GM18868 (cell line): ENCODE measurements at regions not wholly inside any gene's neighbourhood (a gene's known extent, or its start where the extent isn't known, plus 50 kb on each side); places are given as distances from the start of the nearest gene placed in this dataset.

ENCODE experiments used
- ATAC-seq: cut with Tn5 transposase; IDR thresholded peaks from one replicate; pipeline ENCODE4 v1.9.1; 2021; ENCODE audit warnings: mild to moderate bottlenecking, moderate library complexity; ENCODE audit not compliant: unreplicated experiment

DNA sequence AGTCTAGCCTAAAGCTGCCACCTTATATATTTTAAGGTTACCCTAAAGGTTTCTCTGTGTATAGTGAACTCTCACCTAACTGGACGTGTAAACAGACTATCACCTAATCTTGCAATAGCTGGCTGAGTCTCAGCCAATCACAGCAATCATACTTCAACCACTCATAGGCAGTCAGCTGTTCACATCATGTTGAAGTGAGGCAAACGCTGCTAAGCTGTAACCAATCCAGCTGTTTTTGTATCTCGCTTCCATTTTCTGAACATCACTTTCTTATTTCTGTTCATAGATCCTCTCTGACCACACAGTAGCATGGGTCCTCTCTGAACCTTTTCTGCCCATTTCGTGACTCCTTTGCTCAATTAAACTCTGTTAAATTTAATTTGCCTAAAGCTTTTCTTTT is 468.2 kb upstream of the POU3F3 start:
- no peak for ATAC-seq

DNA sequence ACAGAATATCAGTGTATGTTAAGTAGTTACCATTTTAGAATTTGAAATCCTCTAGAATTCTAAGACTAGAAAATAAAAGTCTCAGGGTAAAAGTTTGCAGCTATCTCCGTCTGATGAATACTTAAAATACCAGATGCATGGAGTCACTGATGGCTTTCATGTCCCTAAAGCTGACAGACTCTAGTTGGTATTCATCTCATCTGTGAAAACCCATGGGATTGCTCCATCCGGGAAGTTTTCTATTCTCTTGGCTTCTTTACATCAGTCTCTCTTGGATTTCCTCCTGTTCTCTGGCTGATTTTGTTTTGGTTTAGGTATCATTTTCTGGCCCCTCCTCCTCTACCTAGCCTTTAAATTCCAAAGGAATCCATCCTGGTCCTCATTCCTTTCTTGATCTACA is 465.6 kb upstream of the POU3F3 start:
- no peak for ATAC-seq

DNA sequence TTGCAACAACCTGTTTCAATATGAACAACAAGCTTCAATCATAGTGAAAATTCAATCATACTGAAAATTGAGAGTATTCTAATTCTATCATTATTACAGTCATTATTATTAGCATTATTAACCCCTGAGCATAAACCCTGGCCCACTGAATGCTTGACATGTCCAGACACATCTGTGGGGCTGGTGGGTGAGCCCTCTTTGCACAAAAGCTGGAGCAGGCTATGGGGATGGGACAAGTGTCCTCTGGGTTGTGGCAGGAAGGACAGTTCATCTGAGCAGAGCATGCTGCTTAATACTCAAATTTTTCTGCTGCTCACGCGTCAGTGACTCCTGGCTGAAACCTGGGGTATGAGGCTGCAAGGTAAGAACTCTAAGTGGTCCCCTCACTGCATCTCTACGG is 451.1 kb upstream of the POU3F3 start:
- no peak for ATAC-seq

DNA sequence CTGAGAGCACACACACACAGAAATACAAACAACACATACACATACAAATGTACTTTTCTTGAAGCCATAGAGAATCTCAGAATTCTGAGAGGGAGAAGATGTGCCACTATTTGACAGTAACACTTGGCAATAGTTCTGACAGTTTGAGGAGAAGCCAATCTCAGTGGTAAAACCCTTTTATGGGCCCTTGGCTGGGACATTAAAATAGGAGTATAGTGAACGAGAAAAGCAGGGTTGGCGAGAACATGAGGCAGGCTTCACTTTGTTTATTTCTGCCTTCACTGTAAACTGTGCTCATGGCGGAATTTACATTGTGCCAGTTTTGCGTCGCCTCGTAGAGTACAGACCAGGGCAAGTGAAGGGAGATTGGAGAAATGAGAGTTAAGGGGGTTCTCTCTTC is 449.4 kb upstream of the POU3F3 start:
- no peak for ATAC-seq

DNA sequence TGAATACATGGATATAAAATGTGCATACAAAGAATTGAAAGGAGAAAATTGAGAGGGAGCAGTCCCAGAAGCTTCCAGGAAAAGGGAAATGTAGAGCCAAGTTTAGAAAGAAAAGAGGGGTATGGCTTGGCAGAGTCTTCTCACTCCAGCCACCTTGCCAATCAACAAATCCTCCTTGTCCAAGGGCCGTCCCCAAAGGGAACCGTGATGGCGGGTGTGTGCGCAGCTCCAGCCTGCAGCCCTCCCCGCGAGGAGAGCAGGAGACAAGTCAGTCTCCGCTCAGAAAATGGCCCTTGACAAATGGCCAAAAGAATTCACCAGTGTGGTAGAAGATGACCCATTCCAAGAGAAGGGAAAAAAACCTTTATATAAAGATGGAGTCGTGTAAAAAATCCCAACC is 448.3 kb upstream of the POU3F3 start:
- no peak for ATAC-seq

DNA sequence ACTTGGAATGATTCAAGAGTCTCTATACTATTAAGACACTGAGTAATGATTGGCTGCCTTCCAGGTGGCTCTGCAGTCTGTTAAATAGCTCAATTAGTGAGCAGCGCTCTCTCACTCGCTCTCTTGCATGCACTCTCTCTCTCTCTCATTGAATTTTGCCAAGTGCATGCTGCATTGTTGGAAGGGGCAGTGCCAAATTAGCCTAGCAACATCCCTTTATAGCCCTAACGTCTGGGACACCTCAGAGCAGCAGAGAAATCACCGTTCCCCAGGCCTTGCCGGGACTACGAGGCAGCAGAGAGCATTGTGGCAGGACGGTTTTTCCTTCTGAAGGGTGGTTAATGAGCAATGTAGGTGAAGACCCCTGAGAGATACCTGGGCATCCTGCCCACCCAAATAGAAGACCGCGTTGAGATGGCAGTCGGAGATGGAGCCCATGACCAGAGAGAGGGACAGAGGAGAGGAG is 447.6 kb upstream of the POU3F3 start:
- no peak for ATAC-seq

DNA sequence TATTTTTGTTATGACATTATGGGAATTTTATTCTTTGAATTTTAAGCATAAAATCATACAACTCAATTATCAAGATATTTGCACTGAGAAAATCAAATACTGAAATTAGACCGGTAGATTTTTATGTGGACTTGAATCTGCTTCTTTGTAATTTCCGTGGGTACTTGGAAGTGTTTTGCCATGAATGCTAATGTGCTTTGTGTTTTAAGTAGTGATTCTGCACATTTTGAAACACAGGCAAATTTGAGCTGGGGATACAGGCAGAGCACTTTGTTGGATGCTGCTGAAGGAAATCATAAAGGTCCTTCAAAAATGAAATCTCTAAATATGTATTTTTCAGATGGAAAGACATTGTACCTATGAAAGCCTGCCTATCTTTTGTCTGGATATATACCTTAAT is 446.3 kb upstream of the POU3F3 start:
- ATAC-seq, result no peak

DNA sequence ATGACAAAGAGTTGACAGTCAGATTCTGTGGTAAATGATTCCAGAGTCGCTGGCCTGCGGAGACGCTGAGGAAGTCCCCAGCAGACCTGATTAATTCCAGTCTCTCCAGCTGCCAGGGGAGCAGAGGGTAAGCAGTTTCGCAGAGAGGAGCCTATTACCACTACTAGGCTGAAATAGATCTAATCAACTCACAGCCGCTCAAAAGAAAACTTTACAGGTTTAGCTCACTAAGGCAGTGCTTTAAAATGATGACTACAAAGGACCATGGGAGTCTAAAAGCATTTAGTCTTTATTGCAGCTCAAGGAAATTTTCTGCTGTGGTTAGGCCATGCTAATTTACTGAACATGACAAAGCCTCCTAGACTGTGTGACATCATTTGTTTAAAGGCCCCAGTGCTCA is 445.6 kb upstream of the POU3F3 start:
- no peak for ATAC-seq

DNA sequence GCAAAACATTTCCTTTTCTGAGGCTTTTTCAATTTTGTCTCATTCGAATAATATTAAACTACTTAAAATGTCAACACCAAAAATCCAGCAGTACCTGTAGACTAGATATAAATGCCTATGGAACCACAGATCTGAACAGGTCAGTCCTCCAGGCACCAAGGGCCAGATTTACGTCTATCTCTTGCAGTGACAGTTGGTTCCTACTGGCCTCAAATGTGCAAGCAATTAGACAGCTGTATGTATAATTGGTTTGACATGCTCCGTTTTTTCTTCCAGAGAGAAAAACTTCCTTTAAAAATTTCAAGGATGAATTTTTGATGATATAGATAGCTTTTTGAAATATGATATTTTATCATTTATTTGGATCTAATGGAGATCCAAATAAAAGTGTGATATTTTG is 443.8 kb upstream of the POU3F3 start:
- no peak for ATAC-seq

DNA sequence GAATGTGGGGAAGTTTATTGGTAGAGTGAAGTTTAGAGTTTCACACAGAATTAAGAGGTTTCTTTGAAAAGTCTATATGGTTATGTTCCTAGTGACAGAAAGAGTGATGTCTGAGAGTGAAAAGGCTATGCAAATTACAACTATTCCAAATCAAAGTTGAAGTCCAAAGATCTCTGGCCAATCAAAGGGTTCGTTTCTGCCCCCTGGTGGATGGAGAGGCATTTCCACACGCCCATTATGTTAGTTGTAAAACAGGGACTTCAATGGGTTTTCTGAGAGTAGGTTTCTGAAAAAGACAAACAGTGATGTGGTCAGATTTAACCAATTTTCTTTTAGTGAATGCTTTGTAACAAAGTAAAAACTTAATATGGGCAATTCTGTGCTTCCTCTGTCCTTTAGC is 441.5 kb upstream of the POU3F3 start:
- ATAC-seq, result peak; percentile 80

DNA sequence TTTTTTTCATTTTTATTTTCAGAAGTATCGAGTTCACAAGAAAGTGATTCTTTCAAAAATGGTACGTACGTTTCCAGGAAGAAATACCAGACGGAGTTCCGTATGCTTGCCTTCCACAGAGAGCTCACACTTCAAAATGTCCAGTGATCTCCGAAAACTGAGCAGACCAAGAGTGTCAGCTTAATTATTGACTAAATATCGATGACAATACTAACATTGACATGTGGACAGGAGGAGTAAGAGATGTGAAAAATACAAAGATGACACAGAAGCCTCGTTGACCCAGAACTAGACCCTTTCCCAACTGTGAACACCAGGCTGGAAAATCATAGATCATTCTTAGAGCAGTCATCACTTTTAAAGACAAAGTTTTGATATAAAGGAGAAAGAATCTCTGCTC is 440.0 kb upstream of the POU3F3 start:
- no peak for ATAC-seq

DNA sequence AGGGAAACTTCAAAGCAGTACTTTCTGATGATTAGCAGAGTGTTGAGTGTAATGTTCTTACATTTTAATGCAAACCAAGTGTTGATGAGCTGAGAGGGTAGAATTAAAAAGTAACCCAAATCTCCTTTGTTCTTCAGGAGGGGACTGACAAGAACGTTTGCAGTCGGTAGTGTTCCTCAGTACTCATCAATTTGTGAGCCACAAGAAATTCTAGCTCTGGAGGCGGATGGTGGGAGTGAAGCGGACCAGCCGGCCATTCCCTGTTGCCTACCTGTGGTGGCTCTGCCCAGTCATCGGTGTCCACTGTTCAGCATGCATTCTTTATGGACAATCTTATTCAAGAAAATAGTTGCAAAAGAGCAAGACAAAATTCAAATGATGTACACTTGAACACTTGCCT is 438.6 kb upstream of the POU3F3 start:
- no peak for ATAC-seq

DNA sequence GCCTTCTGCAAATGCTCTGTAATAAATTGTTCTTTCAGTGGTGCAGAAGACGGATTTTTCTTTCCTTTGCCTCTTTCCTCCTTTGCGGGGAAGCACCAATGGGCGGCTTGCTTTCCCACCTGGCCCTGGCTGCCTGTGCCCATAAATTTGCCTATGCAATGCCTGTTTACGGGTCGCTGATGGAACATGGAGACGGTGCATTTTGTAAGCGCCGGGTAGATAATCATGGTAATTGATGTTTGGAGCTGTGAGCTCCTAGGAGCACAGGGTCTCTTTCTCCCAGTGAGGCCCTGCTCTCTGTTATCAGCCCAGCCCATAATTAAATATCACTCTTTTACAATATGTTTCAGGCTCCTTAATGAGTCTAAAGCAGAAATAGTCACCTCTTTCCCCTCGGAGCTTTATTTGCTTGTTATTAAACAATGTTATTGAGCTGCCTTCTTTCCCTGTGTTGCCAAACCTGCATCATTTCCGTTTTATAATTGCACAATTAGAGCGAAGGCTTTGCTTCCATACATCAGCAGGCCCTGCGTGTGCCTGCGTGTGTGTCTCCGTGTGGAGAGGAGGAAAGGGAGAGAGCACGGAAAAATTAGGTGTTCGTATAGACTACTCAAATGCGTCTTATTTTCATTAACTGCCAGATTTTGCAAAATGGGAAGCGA is 437.4 kb upstream of the POU3F3 start:
- no peak for ATAC-seq

DNA sequence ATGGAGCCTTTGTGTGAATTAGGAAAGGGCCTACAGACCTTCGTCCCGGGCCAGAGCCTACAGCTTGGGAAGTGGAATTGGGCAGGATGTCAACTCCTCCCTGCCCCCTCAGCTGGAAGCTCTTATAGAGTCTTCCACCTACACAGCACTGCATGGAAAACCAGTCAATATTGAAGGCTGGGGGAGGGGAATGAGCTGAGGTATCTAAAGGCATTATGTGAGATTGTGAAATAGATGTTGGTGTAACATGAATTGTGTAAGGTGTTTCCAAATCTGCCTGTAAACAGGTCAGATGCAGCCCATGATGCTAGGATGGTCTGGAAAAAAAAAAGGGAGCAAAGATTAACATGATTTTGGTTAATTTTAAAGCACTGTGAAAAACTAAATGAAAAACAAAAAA is 433.5 kb upstream of the POU3F3 start:
- no peak for ATAC-seq

DNA sequence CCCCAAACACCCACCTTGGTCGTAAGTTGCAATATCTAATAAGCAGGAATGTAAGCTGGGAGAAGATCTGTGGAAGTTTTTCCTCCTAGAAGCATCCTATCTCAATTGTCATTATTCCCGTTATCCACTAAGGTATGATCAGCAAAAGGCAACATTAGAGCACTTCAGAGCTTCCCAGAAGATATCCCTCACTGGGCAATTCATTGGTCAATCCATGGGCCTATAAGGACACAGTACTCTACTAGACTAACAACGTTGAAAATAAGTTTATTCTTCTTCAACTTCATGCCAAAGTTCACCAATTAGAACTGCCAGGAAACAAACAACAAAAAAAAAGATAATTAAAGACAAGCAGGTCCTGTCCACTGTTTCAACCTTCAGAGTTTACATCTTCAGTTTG is 433.0 kb upstream of the POU3F3 start:
- no peak for ATAC-seq

DNA sequence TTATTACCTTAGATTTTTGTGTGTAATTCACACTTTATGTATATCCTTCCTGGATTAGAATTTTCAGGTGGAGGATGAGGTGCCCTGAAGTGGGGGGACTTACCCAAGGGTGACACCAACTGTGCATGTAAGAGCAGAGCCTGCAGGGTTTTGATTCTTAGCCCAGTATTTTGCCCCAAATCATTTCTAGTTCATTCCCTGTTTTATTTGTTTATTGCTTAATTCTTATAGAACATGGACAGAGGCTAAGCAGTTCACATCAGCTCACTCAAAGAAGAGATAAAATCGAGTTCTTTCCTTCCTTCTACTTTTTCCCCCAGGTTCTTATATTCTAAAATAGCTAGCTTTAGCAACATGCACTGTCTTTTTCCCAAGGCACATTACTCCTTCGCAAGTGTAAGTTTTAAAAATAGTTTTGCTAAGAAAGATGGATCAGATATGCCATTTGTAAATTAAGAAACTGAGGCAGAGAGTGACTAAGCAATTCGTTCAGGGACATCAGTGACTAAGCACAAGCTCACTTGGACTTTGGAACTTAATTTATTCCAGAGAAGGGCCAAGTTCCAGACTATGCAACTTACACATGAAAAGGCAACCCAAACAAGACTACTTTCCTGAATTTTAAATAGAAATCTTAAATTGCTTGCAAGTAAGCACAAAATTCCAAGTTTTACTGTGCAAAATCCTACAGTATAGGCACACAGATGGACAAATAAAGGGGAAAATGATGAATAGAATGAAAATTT is 427.9 kb upstream of the POU3F3 start:
- no peak for ATAC-seq

DNA sequence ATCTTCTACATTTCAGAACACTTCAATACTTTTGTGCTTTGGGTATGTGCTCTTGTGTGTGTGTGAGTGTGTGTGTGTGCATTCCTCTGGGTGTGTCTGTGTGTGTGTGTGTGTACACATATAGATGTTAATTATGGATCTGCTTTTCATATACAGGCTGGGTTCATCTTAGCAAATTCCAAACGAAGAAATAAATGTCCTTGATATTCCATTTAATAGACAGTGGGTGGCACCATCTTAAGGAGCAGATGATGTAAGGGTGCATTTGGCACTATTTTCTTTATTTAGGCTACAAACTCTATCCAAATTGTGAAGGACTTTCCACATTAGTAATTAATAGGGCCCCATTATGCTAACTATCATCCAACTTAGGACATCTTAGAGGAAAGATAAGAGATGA is 425.8 kb upstream of the POU3F3 start:
- no peak for ATAC-seq

DNA sequence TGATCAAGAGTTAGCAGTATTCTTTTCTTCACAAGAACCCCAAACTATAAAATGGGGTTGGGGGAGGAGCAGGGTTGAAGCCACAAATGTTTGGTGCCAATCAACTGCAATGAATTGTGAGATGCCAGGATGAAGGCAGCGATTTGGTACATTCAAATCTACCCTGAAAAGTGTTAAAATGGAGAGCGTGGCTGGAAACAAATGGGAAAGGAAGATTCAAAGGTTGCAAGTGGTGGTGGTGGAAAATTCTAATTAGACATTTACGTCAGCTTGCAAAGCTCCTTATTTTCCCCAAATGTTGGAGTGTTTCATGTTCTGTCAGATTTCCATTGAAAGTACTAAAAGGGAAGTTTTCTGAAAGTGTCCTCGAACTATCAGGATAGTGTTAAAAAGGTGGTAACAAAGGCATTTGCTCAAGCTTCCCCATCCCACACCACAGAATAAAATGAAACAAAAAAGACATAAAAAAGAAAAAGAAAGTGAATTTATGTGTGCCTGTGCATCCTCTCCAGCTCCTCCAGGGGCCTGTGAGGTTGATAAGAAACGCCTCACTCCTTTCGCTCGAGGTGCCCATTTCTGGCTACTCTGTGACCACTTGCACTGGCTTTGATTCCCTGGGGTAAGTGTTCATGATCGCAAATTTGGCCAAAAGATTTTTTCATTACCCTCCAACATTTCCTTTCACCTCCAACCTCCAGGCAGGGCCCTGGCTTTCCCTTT is 424.1 kb upstream of the POU3F3 start:
- no peak for ATAC-seq

DNA sequence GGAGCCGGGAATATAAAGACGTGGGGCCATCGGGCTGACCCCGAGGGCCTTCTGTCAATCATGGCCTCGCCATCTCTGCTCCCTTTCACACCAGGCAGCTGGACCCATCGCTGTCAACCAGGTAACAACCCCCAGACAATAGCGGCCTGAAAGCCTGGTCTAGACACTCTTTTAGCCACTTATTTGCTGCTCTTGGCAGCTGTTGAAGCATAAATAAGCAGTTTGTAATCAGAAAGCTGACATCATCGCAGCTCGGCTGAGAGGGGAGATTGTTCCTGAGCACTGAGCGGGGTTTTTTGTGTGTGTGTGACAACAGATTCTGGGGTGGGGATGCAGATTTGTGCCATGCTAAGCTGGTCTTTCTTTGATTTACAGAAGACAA is 423.6 kb upstream of the POU3F3 start:
- ATAC-seq, result no peak

DNA sequence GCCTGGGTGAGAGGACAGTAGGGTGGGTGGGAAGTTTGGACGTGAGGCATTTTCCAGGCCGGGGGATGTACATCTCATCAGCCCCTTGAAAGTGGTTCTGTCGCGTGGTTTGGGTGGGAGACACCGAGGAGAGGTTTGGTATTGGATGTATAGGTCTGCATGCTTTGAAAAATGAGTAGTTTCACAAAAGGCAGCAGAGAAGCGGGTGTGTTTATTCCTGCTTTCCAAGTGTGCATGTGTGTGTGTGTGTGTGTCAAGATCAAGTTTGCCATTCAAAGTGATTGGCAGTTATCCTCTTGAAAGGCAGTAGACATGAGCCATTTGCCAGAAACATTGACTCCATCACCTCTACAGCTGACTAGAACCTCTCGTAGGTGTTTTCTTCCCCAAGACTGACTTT is 423.1 kb upstream of the POU3F3 start:
- ATAC-seq, result no peak

DNA sequence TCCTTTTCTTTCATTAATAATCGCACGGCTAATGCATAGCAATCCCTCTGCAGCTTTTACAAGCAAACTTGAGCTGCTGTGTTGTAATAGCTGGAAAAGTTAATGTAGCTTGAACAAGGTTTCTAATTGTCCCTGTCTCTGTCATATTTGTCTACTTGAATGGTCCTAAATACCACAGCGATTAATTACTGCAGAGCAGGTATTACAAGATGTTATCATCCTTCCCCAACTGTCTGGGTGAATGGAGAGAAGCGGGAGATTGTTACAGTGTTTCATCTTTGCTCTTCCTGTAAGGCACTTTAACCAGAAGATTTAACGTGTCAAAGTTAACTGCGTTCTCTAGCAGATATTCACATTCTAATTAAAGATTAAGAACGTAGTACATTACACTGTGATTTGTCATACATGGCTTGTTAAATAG is 422.2 kb upstream of the POU3F3 start:
- no peak for ATAC-seq

DNA sequence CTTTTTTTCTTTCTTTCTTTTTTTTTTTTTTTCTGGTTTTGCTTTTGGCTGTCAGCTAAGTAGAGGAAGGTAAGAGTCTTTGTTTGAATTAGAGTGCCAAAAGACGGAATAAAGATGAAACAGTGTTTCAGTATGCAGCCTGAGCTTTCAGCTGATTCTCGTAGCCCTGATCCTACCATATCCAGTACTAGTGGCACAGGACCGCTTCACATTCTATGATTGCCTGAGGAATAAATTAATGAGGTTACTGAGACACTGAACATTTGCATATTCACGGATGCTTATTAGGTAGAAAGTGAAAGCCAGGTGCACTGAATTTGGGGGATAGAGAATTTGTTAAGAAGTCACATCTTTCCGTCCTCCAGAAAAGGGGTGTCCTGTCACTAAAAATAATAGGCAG is 421.5 kb upstream of the POU3F3 start:
- no peak for ATAC-seq
